SW480 (cell line): ENCODE measurements at regions not wholly inside any gene's neighbourhood (a gene's known extent, or its start where the extent isn't known, plus 50 kb on each side); places are given as distances from the start of the nearest gene placed in this dataset.

ENCODE experiments used
- DNase-seq: peaks from one replicate; pipeline ENCODE4 v3.0.0-alpha.2; 2016; ENCODE audit warnings: low spot score

GRCh38 chr3:111473550-111473949 is 68.4 kb upstream of the CD96 start:
- DNase-seq: no peak

GRCh38 chr3:111476701-111477100 is 65.3 kb upstream of the CD96 start:
- DNase-seq: no peak

GRCh38 chr3:111480091-111480490 is 61.9 kb upstream of the CD96 start:
- no peak for DNase-seq

- no peak for DNase-seq
These were observed 60.4 kb upstream of the CD96 start for GRCh38 chr3:111481551-111481950.

GRCh38 chr3:111482574-111482973 is 59.4 kb upstream of the CD96 start:
- no peak for DNase-seq

- no peak for DNase-seq
These were observed 56.9 kb upstream of the CD96 start for GRCh38 chr3:111485086-111485485.
